ENCODE measurements at regions not wholly inside any gene's neighbourhood (a gene's known extent, or its start where the extent isn't known, plus 50 kb on each side); places are given as distances from the start of the nearest gene placed in this dataset.

GRCh38 chrX:6861456-6861855, 286.1 kb upstream of the STS start:
- no peak for DNase-seq (ENCODE audit: low read depth)
- no peak for TF ChIP-seq CTCF (IDR thresholded peaks at IDR 0.05; ENCODE audit: insufficient read depth, low read length, severe bottlenecking)
- no peak overlapping the region for H3K4me3 ChIP-seq (ENCODE audit: low read depth, low read length)
- FAIRE-seq, result no peak
- no peaks in the 10 kb centered on the region for H3K27me3 ChIP-seq (ENCODE audit: control insufficient read depth, insufficient read depth, low read length)
- H3K36me3 ChIP-seq (ENCODE audit: control insufficient read depth, insufficient read depth, low read length), result no peaks in the 10 kb centered on the region

GRCh38 chrX:6857749-6858148, 289.8 kb upstream of the STS start:
- TF ChIP-seq CTCF (IDR thresholded peaks at IDR 0.05; ENCODE audit: insufficient read depth, low read length, severe bottlenecking), result no peak
- DNase-seq (ENCODE audit: low read depth) (no peak), FAIRE-seq (no peak)
- H3K27me3 ChIP-seq (ENCODE audit: control insufficient read depth, insufficient read depth, low read length), result no peaks in the 10 kb centered on the region
- no peak overlapping the region for H3K4me3 ChIP-seq (ENCODE audit: low read depth, low read length)
- H3K36me3 ChIP-seq (ENCODE audit: control insufficient read depth, insufficient read depth, low read length), result no peaks in the 10 kb centered on the region

GRCh38 chrX:6856471-6856870, 291.0 kb upstream of the STS start:
- FAIRE-seq (no peak), DNase-seq (ENCODE audit: low read depth) (no peak)
- no peak for TF ChIP-seq CTCF (IDR thresholded peaks at IDR 0.05; ENCODE audit: insufficient read depth, low read length, severe bottlenecking)
- Histone ChIP-seq H3K4me3 (ENCODE audit: low read depth, low read length) (no peak overlapping the region), H3K36me3 (ENCODE audit: control insufficient read depth, insufficient read depth, low read length) (no peaks in the 10 kb centered on the region), H3K27me3 (ENCODE audit: control insufficient read depth, insufficient read depth, low read length) (no peaks in the 10 kb centered on the region)

GRCh38 chrX:6852869-6853268, 294.6 kb upstream of the STS start:
- DNase-seq (ENCODE audit: low read depth) (peak; percentile 20), FAIRE-seq (no peak)
- Histone ChIP-seq H3K4me3 (ENCODE audit: low read depth, low read length) (no peak overlapping the region), H3K27me3 (ENCODE audit: control insufficient read depth, insufficient read depth, low read length) (no peaks in the 10 kb centered on the region), H3K36me3 (ENCODE audit: control insufficient read depth, insufficient read depth, low read length) (no peaks in the 10 kb centered on the region)
- no peak for TF ChIP-seq CTCF (IDR thresholded peaks at IDR 0.05; ENCODE audit: insufficient read depth, low read length, severe bottlenecking)

GRCh38 chrX:6852121-6852520, 295.4 kb upstream of the STS start:
- DNase-seq (ENCODE audit: low read depth), result no peak
- no peak overlapping the region for H3K4me3 ChIP-seq (ENCODE audit: low read depth, low read length)
- no peaks in the 10 kb centered on the region for H3K27me3 ChIP-seq (ENCODE audit: control insufficient read depth, insufficient read depth, low read length)
- no peak for FAIRE-seq
- no peak for TF ChIP-seq CTCF (IDR thresholded peaks at IDR 0.05; ENCODE audit: insufficient read depth, low read length, severe bottlenecking)
- H3K36me3 ChIP-seq (ENCODE audit: control insufficient read depth, insufficient read depth, low read length), result no peaks in the 10 kb centered on the region

GRCh38 chrX:6851140-6851539, 296.4 kb upstream of the STS start:
- no peaks in the 10 kb centered on the region for H3K27me3 ChIP-seq (ENCODE audit: control insufficient read depth, insufficient read depth, low read length)
- no peak for TF ChIP-seq CTCF (IDR thresholded peaks at IDR 0.05; ENCODE audit: insufficient read depth, low read length, severe bottlenecking)
- no peak overlapping the region for H3K4me3 ChIP-seq (ENCODE audit: low read depth, low read length)
- FAIRE-seq (no peak), DNase-seq (ENCODE audit: low read depth) (no peak)
- no peaks in the 10 kb centered on the region for H3K36me3 ChIP-seq (ENCODE audit: control insufficient read depth, insufficient read depth, low read length)
